ENCODE measurements at regions not wholly inside any gene's neighbourhood (a gene's known extent, or its start where the extent isn't known, plus 50 kb on each side); places are given as distances from the start of the nearest gene placed in this dataset.

GRCh38 chr3:28758115-28758514, 409.5 kb upstream of the AZI2 start:
- TF ChIP-seq CTCF (IDR thresholded peaks at IDR 0.05; ENCODE audit: low read depth, low read length, poor library complexity, severe bottlenecking) (no peak), EZH2phosphoT487 (IDR thresholded peaks at IDR 0.05; ENCODE audit: borderline replicate concordance, low read length) (no peak)

Measured in DOHH2 (cell line).